ENCODE measurements at regions not wholly inside any gene's neighbourhood (a gene's known extent, or its start where the extent isn't known, plus 50 kb on each side); places are given as distances from the start of the nearest gene placed in this dataset.

DNA sequence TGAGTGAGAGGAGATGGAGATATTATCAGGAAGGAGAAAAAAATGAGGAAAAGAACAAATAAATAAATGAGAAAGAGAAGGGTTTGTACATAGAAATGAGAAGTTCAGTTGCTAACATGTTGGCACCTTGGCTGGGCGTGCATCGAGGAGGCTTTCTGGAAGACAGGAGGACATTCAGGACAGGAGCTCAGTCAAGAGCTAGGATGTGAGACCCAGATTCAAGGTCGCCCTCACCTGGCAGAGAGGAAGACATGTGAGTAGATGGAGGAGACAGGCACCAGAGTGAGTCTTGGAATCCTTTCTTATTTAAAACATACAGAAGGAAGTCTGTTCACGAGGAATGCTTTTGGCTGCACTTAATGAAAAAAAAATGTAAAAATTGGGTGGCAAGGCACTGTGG is 640.9 kb downstream of the NPHP4 start (continued):
- TF ChIP-seq, protein P1, sequence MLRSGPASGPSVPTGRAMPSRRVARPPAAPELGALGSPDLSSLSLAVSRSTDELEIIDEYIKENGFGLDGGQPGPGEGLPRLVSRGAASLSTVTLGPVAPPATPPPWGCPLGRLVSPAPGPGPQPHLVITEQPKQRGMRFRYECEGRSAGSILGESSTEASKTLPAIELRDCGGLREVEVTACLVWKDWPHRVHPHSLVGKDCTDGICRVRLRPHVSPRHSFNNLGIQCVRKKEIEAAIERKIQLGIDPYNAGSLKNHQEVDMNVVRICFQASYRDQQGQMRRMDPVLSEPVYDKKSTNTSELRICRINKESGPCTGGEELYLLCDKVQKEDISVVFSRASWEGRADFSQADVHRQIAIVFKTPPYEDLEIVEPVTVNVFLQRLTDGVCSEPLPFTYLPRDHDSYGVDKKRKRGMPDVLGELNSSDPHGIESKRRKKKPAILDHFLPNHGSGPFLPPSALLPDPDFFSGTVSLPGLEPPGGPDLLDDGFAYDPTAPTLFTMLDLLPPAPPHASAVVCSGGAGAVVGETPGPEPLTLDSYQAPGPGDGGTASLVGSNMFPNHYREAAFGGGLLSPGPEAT (IDR thresholded peaks at IDR 0.05; ENCODE audit: low read depth): no peak
- TF ChIP-seq EGR1 (IDR thresholded peaks at IDR 0.05; ENCODE audit: borderline replicate concordance in 1 of 2, low read depth in 2 of 2, low read length in 2 of 2) (no peak), POLR2AphosphoS5 (IDR thresholded peaks at IDR 0.05; ENCODE audit: low read length) (no peak), ZNF207 (IDR thresholded peaks at IDR 0.05; ENCODE audit: borderline replicate concordance) (no peak), CBX5 (IDR thresholded peaks at IDR 0.05; ENCODE audit: low read depth) (no peak), ZBED1 (IDR thresholded peaks at IDR 0.05; ENCODE audit: borderline replicate concordance) (no peak), MYC (IDR thresholded peaks at IDR 0.05; ENCODE audit: insufficient read depth, insufficient read length, insufficient replicate concordance, low read length, severe bottlenecking) (no peak), GABPA (IDR thresholded peaks at IDR 0.05; ENCODE audit: low read depth) (no peak)
- TF ChIP-seq, protein P2, sequence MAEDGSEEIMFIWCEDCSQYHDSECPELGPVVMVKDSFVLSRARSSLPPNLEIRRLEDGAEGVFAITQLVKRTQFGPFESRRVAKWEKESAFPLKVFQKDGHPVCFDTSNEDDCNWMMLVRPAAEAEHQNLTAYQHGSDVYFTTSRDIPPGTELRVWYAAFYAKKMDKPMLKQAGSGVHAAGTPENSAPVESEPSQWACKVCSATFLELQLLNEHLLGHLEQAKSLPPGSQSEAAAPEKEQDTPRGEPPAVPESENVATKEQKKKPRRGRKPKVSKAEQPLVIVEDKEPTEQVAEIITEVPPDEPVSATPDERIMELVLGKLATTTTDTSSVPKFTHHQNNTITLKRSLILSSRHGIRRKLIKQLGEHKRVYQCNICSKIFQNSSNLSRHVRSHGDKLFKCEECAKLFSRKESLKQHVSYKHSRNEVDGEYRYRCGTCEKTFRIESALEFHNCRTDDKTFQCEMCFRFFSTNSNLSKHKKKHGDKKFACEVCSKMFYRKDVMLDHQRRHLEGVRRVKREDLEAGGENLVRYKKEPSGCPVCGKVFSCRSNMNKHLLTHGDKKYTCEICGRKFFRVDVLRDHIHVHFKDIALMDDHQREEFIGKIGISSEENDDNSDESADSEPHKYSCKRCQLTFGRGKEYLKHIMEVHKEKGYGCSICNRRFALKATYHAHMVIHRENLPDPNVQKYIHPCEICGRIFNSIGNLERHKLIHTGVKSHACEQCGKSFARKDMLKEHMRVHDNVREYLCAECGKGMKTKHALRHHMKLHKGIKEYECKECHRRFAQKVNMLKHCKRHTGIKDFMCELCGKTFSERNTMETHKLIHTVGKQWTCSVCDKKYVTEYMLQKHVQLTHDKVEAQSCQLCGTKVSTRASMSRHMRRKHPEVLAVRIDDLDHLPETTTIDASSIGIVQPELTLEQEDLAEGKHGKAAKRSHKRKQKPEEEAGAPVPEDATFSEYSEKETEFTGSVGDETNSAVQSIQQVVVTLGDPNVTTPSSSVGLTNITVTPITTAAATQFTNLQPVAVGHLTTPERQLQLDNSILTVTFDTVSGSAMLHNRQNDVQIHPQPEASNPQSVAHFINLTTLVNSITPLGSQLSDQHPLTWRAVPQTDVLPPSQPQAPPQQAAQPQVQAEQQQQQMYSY (CRISPR knock-in tag; IDR thresholded peaks at IDR 0.05): no peak
